ENCODE measurements at regions not wholly inside any gene's neighbourhood (a gene's known extent, or its start where the extent isn't known, plus 50 kb on each side); places are given as distances from the start of the nearest gene placed in this dataset.

GRCh38 chr10:129179972-129180678 is 286.9 kb upstream of the MGMT start:
- no peaks in the 10 kb centered on the region for H3K36me3 ChIP-seq (ENCODE audit: low read depth, low read length)
- DNase-seq, result no peak
- BruUV-seq (replicated peaks), result no TSS peak
- ATAC-seq, result no peak
- no peaks in the 10 kb centered on the region for H3K4me1 ChIP-seq (ENCODE audit: insufficient read depth, low read length)
- no peaks in the 10 kb centered on the region for H3K27me3 ChIP-seq (ENCODE audit: low read length)
- no peak overlapping the region for H2AFZ ChIP-seq (ENCODE audit: low read length)
- CTCF ChIA-PET, result no interaction called here
- TF ChIP-seq EZH2 (IDR thresholded peaks at IDR 0.05; ENCODE audit: low read length, unreplicated experiment), result no peak
- no peak for TF ChIP-seq CTCF (conservative IDR thresholded peaks at IDR 0.05; ENCODE audit: low read depth, low read length)
- no peak for TF ChIP-seq EZH2phosphoT487 (IDR thresholded peaks at IDR 0.05; ENCODE audit: borderline replicate concordance, low read length)
- no peaks in the 10 kb centered on the region for H3K9me2 ChIP-seq (replicated peaks; ENCODE audit: low read length)
- POLR2A ChIA-PET (ENCODE audit: unreplicated experiment), result no interaction called here
- no peaks in the 10 kb centered on the region for H3K79me2 ChIP-seq (ENCODE audit: low read length)
- no peak overlapping the region for H3K4me3 ChIP-seq (ENCODE audit: low read length)
- no peak overlapping the region for H3K27ac ChIP-seq (ENCODE audit: low read length)
- no peaks in the 10 kb centered on the region for H4K20me1 ChIP-seq (ENCODE audit: low read length)
- H3F3A ChIP-seq (ENCODE audit: low read length, unreplicated experiment), result no peaks in the 10 kb centered on the region
- no peak overlapping the region for H3K4me2 ChIP-seq (ENCODE audit: low read length)
- intact Hi-C loops (cut with micrococcal nuclease), result no loop called here
- no peaks in the 10 kb centered on the region for H3K9me3 ChIP-seq (ENCODE audit: low read length)
- H3K9ac ChIP-seq (ENCODE audit: low read length), result no peak overlapping the region

GRCh38 chr10:129184196-129184595 is 282.8 kb upstream of the MGMT start:
- Histone ChIP-seq H3K4me2 (ENCODE audit: low read length) (no peak overlapping the region), H3K9me2 (replicated peaks; ENCODE audit: low read length) (no peaks in the 10 kb centered on the region), H3K27me3 (ENCODE audit: low read length) (no peaks in the 10 kb centered on the region), H3K4me1 (ENCODE audit: insufficient read depth, low read length) (no peaks in the 10 kb centered on the region), H4K20me1 (ENCODE audit: low read length) (no peaks in the 10 kb centered on the region), H2AFZ (ENCODE audit: low read length) (no peak overlapping the region), H3K36me3 (ENCODE audit: low read depth, low read length) (no peaks in the 10 kb centered on the region), H3F3A (ENCODE audit: low read length, unreplicated experiment) (no peaks in the 10 kb centered on the region), H3K27ac (ENCODE audit: low read length) (no peak overlapping the region), H3K79me2 (ENCODE audit: low read length) (no peaks in the 10 kb centered on the region), H3K9ac (ENCODE audit: low read length) (no peak overlapping the region), H3K4me3 (ENCODE audit: low read length) (no peak overlapping the region), H3K9me3 (ENCODE audit: low read length) (no peaks in the 10 kb centered on the region)
- TF ChIP-seq EZH2 (IDR thresholded peaks at IDR 0.05; ENCODE audit: low read length, unreplicated experiment), result no peak
- TF ChIP-seq EZH2phosphoT487 (IDR thresholded peaks at IDR 0.05; ENCODE audit: borderline replicate concordance, low read length), result no peak
- no peak for TF ChIP-seq CTCF (conservative IDR thresholded peaks at IDR 0.05; ENCODE audit: low read depth, low read length)
- CTCF ChIA-PET, result no interaction called here
- BruUV-seq (replicated peaks), result no TSS peak
- DNase-seq (no peak), ATAC-seq (no peak)
- intact Hi-C loops (cut with micrococcal nuclease), result no loop called here
- POLR2A ChIA-PET (ENCODE audit: unreplicated experiment), result no interaction called here

- H4K20me1 ChIP-seq (ENCODE audit: low read length), result no peaks in the 10 kb centered on the region
- H3K9me2 ChIP-seq (replicated peaks; ENCODE audit: low read length), result no peaks in the 10 kb centered on the region
- CTCF ChIA-PET, result no interaction called here
- H3K9ac ChIP-seq (ENCODE audit: low read length), result no peak overlapping the region
- H3K27me3 ChIP-seq (ENCODE audit: low read length), result no peaks in the 10 kb centered on the region
- H2AFZ ChIP-seq (ENCODE audit: low read length), result no peak overlapping the region
- no peak overlapping the region for H3K4me2 ChIP-seq (ENCODE audit: low read length)
- H3K4me3 ChIP-seq (ENCODE audit: low read length), result no peak overlapping the region
- H3F3A ChIP-seq (ENCODE audit: low read length, unreplicated experiment), result no peaks in the 10 kb centered on the region
- DNase-seq (no peak), ATAC-seq (no peak)
- H3K27ac ChIP-seq (ENCODE audit: low read length), result no peak overlapping the region
- TF ChIP-seq CTCF (conservative IDR thresholded peaks at IDR 0.05; ENCODE audit: low read depth, low read length) (no peak), EZH2 (IDR thresholded peaks at IDR 0.05; ENCODE audit: low read length, unreplicated experiment) (no peak), EZH2phosphoT487 (IDR thresholded peaks at IDR 0.05; ENCODE audit: borderline replicate concordance, low read length) (no peak)
- POLR2A ChIA-PET (ENCODE audit: unreplicated experiment), result interaction anchor here (0.6 kb wide), 1 partner anchor 1863 kb away, joined by 3 read pairs; no protein-coding TSS in a partner anchor
- H3K36me3 ChIP-seq (ENCODE audit: low read depth, low read length), result no peaks in the 10 kb centered on the region
- no peaks in the 10 kb centered on the region for H3K9me3 ChIP-seq (ENCODE audit: low read length)
- intact Hi-C loops (cut with micrococcal nuclease), result no loop called here
- no peaks in the 10 kb centered on the region for H3K4me1 ChIP-seq (ENCODE audit: insufficient read depth, low read length)
- no TSS peak for BruUV-seq (replicated peaks)
- H3K79me2 ChIP-seq (ENCODE audit: low read length), result no peaks in the 10 kb centered on the region
These were observed 279.7 kb upstream of the MGMT start for GRCh38 chr10:129187331-129187730.

All from PC-3 (cell line).